Activated CD4-positive, alpha-beta T cell treated with anti-CD3 and anti-CD28 coated beads, Interleukin-10, Interleukin-2, amounts not matched to agents 100 ng/mL and 50 ng/mL, durations not matched to agents 16 hours and 8 hours (primary cell): ENCODE measurements at regions not wholly inside any gene's neighbourhood (a gene's known extent, or its start where the extent isn't known, plus 50 kb on each side); places are given as distances from the start of the nearest gene placed in this dataset.

Experiments
- DNase-seq: peaks from one replicate; pipeline ENCODE4 v3.0.0-alpha.2; 2020

GRCh38 chr5:28543473-28544098 lies 1505.2 kb upstream of the CDH9 start:
- no peak for DNase-seq

DNA sequence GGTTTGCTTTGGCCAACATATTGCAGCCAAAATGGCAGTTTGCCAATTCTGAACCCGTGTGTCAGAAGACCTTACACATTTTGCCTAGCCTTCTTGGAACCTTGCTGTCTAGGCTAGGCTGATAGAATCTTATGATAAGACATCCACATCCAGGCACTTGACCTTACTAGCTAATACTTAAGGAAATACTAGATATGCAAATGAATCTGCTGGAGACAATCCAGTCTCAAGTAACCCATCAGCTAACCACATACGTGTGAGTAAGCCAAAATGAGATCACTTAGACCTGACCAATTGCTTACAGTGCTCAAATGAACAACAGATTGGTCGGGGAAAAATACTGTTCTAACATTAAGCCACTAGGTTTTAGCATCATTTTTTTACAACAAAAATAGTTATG lies 1504.6 kb upstream of the CDH9 start:
- DNase-seq = no peak

DNA sequence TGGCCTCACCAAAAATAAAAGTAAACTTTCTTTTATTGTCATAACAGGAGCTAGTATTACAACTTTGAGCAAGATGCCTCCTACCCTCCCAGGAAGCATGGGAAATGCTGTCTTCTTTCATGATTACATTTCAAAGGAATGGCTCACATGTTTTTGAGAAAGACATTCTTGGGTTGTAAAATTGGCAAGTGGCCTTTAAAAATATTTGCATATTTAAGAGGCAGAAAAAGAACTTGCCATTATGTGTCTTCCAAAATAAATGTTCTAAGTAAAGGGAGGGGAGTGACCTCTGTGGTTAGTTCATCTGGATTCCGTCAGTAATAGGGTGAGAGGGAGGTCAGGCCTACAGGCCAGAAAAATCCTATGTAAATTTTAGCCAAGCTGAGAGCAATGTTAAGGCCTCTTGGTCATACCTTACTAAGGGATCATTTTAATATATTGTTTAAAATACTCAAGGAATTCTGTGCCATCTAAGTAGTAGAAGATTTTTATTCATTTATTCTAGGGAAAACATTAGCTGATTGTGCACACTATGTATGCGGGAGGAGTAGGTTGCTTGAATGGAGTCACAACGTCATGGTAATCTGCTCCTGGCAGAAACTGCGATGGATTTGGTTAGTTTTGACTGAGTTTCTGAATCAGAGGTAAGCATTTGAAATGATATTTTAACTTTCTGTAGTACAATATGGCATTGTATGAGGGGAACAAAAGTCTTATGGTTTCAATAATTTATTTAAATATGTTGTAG lies 1485.7 kb upstream of the CDH9 start:
- DNase-seq = no peak

- DNase-seq = no peak
Measured at GRCh38 chr5:28523416-28523815, 1485.0 kb upstream of the CDH9 start.

DNA sequence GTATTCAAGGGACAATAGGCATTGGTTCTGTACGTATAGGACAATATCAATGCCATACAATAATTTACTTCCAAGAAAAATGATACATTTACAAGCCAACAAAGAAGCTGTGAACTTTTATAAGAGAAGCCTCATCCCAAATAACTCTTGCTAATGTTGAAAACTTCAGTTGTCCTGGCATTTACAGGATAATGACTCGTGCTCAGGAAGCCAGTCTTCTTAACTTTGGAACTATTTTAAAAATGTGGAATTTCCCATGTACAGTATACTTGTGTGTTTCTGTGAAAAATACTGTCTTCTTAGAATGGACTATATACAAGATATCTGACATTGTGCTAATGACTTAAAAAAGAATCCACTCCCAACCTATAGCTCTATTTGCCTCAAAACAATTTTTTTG lies 1479.3 kb upstream of the CDH9 start:
- no peak for DNase-seq

- DNase-seq = no peak
Measured at GRCh38 chr5:28516722-28517121, 1478.3 kb upstream of the CDH9 start.

DNA sequence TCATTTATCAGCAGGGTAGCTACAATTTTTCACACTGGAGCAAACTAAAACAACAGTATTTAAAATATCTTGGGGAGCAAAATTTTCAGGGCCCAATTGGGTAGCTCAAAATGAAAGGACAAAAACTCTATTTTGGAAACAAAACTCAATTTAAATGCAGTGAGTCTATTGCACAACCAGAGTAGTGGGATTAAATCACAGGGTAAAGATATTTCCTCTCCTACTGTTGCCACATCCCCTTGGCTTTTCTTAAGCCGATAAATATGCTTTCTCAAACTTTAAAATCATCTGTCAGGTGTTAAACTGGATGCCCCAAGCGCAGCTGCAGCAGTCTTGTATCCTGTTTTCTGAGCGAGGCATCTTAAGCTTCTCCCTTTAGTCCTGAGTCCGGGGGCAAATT lies 1474.3 kb upstream of the CDH9 start:
- DNase-seq = no peak

DNA sequence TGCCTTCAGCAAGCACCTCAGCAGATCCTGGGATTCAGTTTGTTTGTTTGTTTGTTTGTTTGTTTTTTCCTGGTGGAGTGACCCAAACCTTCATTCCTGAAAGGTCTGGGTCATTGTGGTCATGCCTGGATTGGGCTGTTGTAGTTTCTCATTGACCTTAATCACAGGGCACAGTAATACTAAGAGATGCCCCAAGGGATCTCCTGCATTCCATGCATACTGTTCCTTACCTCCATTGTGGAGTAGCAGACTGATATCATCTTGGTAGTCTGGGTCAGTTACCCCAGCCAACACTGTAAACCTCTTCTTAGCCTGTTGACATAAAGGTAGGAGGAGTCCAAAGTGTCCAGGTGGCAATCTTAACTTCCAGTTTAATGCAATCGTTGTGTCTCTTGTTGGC lies 1466.7 kb upstream of the CDH9 start:
- no peak for DNase-seq

GRCh38 chr5:28500511-28500910 lies 1462.1 kb upstream of the CDH9 start:
- no peak for DNase-seq

DNA sequence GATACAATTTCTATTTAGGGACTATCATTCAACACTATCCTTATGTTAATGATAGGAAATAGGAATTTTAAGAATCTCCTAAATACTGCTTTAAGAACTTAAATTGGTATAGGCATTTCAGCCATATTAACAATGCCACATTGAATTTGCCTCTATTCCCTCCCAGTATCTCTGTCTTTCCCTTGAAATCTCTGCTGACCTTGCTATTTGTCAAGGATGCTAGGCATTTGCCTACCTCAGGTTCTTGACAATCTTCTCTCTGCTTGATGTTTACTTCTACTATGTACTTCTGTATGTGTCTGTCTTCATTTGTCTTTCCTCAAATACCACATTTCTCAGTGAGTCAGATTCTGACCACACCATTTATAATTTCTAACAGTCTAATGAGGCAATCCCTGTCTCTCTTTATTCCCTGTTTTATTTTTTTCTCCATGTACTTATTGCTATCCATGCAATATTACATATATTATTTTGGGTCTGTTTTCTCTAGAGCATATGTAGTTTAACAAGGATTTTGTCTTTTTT lies 1461.4 kb upstream of the CDH9 start:
- DNase-seq = no peak

- no peak for DNase-seq
Measured at GRCh38 chr5:28495876-28496275, 1457.5 kb upstream of the CDH9 start.

DNA sequence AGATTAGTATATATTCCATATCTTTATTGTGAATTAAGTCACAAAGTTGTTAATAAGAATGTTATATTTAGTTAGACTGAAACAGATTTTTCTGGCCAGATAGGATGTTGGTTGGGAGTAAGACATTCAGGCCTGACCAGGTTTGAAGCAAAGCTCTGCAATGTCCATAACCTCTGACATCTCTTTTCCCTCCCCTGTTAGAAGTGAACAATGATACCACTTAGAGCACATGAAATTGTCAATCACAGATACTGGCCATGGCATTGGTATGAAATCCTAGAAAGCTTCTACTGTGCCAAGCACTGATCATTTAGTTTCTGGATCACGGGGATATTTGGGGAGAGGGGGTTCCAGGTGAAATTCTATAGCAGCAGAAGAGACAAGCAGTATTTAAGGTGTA lies 1455.1 kb upstream of the CDH9 start:
- DNase-seq = no peak

GRCh38 chr5:28488752-28489151 lies 1450.4 kb upstream of the CDH9 start:
- no peak for DNase-seq

DNA sequence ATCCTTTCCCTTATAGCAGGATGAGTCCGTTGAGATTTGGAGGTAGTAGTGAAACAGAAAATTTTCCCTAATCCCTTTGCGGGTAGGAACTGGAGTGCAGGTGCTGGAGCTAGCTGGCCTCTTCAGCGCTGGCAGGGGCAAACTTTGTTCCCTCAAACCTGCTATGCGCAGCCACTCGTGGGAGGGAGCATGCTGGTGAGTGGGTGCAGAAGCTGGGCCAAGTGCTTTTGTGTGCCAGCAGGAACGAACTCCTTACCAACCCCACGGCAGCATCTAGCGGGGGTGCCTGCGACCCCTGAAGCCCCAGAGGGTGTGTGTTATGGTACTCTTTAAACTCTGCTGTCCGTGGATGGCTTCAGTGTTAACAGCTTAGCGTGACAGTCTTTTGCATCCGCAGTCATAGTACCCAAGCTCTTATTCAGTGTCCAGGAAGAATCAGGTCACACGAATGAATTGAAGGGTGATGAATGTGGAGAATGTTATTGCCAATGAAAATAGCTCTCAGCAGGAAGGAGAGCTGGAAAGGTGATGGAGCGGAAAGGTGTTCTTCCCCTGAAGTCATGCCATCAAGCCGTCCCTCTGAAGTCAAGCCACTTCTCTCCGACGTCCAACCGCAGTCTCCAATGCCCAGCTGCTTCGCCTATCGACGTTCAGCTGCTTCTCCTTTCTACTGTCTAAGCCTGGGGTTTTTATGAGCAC lies 1445.1 kb upstream of the CDH9 start:
- no peak for DNase-seq

DNA sequence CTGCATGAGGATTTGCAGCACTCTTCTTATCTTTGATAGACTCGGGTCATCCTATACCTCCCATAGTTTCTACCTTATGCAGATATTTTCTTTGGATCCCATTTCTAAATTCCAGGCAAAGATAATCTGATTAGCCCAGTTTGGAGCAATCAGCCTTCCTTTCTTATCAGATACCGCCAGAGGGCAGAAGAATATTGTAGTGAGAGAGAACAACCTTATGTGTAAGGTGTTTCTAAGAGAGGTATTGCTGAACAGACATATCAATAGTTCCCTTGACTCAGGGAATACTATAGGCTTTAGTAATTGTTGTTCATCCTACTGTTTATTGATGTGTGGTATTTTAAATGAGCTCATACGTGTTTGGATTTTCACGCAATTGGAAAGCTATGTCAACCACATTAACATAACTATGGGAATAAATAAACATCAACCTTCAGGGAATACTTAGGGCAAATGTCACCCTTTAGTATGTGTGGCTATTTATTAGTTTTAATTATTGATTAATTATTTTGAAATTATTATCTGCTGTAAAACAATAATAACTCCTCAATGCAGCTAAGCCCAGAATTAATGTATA lies 1435.2 kb upstream of the CDH9 start:
- no peak for DNase-seq

GRCh38 chr5:28468166-28468565 lies 1429.8 kb upstream of the CDH9 start:
- peak; percentile 0 for DNase-seq

- DNase-seq = no peak
Measured at GRCh38 chr5:28463728-28464127, 1425.3 kb upstream of the CDH9 start.

GRCh38 chr5:28451483-28451882 lies 1413.1 kb upstream of the CDH9 start:
- DNase-seq = no peak

DNA sequence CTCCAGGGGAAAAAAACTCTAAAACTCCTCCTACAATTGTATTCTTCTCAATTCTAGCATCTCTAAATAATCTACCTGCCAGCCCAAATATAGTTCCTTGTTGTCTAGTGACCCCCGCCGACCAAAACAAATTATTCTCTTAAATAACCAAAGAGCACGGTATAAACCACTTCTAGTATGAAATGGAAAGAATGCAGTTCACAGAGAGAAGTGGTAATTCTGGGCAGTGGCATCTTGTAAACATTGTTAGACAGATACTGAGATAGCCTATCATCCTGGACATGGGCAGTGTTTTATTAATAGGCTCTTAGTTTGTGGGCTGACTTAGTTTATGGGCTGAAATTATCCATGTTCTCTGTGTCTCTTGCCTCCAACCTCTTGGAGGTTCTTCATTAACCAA lies 1412.6 kb upstream of the CDH9 start:
- DNase-seq = no peak

DNA sequence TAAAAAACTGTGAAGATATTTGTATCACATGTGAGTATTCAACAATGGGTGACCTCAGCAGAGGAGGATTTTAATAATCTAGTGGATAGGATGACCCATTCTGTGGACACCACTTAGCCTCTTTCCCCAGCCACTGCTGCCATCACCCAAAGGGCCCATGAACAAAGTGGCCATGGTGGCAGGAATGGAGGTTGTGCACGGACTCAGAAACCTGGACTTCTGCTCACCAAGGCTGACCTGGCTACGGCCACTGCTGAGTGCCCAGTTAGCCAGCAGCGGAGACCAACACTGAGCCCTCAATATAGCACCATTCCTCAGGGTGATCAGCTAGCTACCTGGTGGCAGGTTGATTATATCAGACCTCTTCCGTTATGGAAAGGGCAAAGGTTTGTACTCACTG lies 1410.4 kb upstream of the CDH9 start:
- DNase-seq = no peak

GRCh38 chr5:28430565-28431178 lies 1392.3 kb upstream of the CDH9 start:
- no peak for DNase-seq

GRCh38 chr5:28421141-28421540 lies 1382.8 kb upstream of the CDH9 start:
- no peak for DNase-seq

DNA sequence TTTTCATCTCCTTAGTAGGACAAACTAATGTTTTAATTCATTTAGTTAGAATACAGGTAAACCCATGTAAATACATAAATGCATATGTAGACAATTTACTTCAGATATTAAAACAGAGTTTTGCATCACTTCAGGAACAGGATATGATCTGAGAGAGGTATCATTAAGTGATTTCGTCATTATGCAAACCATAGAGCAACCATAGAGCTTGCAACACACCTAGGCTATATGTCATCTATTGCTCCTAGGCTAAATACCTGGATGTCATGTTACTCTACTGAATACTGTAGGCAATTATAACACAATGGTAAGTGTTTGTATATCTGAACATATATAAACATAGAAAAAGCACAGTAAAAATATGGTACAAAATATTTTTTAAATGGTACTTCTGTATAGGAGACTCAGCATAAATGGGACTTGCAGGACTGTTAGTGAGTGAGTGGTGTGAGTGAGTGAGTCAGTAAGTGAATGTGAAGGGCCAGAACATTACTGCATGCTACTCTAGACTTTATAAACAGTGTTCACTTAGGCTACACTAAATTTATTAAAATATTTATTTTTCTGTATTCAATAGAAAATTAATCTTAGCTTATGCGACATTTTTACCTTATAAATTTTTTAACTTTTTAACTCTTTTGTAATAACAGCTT lies 1377.5 kb upstream of the CDH9 start:
- DNase-seq = no peak
